Astrocyte (in vitro differentiated cells and primary cell): ENCODE measurements at regions not wholly inside any gene's neighbourhood (a gene's known extent, or its start where the extent isn't known, plus 50 kb on each side); places are given as distances from the start of the nearest gene placed in this dataset.

Experiments
- DNase-seq: peaks from one replicate; pipeline ENCODE4 v3.0.0-alpha.2; 2010; ENCODE audit warnings: low read depth
- FAIRE-seq: peaks from 2 replicates; lab custom pipeline; 2011; peaks lifted over from hg19 to GRCh38; lab: Jason Lieb, UNC
- H2AFZ ChIP-seq: 2 replicates; pipeline ENCODE4 v1.6.0; 2012; ENCODE audit warnings: low read depth, low read length, inconsistent platforms
- H3K27ac ChIP-seq: 2 replicates; pipeline ENCODE4 v1.5.1; 2011; ENCODE audit warnings: low read depth, low read length, inconsistent platforms
- H3K27me3 ChIP-seq: 2 replicates; pipeline ENCODE4 v1.6.0; 2011; ENCODE audit warnings: low read length, inconsistent platforms; ENCODE audit not compliant: insufficient read depth
- H3K36me3 ChIP-seq: 2 replicates; pipeline ENCODE4 v1.5.1; 2011; ENCODE audit warnings: low read length, inconsistent platforms; ENCODE audit not compliant: insufficient read depth
- H3K4me1 ChIP-seq: 2 replicates; pipeline ENCODE4 v1.5.1; 2011; ENCODE audit warnings: low read length, inconsistent platforms; ENCODE audit not compliant: insufficient read depth
- H3K4me2 ChIP-seq: 2 replicates; pipeline ENCODE4 v1.6.0; 2012; ENCODE audit warnings: low read length, inconsistent platforms
- H3K4me3 ChIP-seq: 2 replicates; pipeline ENCODE4 v1.5.1; 2011; ENCODE audit warnings: low read depth, mild to moderate bottlenecking, low read length, inconsistent platforms; ENCODE audit not compliant: insufficient read depth
- H3K79me2 ChIP-seq: 2 replicates; pipeline ENCODE4 v1.6.0; 2012; ENCODE audit warnings: mild to moderate bottlenecking, low read length, inconsistent platforms; ENCODE audit not compliant: insufficient read depth
- H3K9ac ChIP-seq: 2 replicates; pipeline ENCODE4 v1.6.0; 2012; ENCODE audit warnings: mild to moderate bottlenecking, low read length, inconsistent platforms
- H3K9me3 ChIP-seq: 2 replicates; pipeline ENCODE4 v1.5.1; 2012; ENCODE audit warnings: low read depth, mild to moderate bottlenecking, low read length, inconsistent platforms; ENCODE audit not compliant: insufficient read depth
- H4K20me1 ChIP-seq: 2 replicates; pipeline ENCODE4 v1.6.0; 2012; ENCODE audit warnings: low read length, inconsistent platforms; ENCODE audit not compliant: insufficient read depth
- H3K27ac Mint-ChIP-seq: one replicate; pipeline ENCODE4 v1.8.0; 2021; ENCODE audit warnings: mild to moderate bottlenecking, mixed read lengths; ENCODE audit not compliant: unreplicated experiment
- H3K27me3 Mint-ChIP-seq: one replicate; pipeline ENCODE4 v1.8.0; 2021; ENCODE audit warnings: low read depth, mixed read lengths; ENCODE audit not compliant: unreplicated experiment
- H3K36me3 Mint-ChIP-seq: one replicate; pipeline ENCODE4 v1.8.0; 2021; ENCODE audit warnings: low read depth, mixed read lengths; ENCODE audit not compliant: unreplicated experiment
- H3K4me1 Mint-ChIP-seq: one replicate; pipeline ENCODE4 v1.8.0; 2021; ENCODE audit warnings: low read depth, mixed read lengths; ENCODE audit not compliant: unreplicated experiment
- H3K4me3 Mint-ChIP-seq: one replicate; pipeline ENCODE4 v1.8.0; 2021; ENCODE audit warnings: mild to moderate bottlenecking, moderate library complexity, mixed read lengths; ENCODE audit not compliant: unreplicated experiment
- H3K9me3 Mint-ChIP-seq: one replicate; pipeline ENCODE4 v1.8.0; 2021; ENCODE audit warnings: mild to moderate bottlenecking, mixed read lengths; ENCODE audit not compliant: unreplicated experiment
- EZH2 ChIP-seq: IDR thresholded peaks from 2 replicates; pipeline ENCODE4 v1.6.1; 2012; ENCODE audit warnings: mild to moderate bottlenecking, low read length, inconsistent platforms; ENCODE audit not compliant: insufficient read depth
- TF ChIP-seq, protein P1 (sequence below): IDR thresholded peaks from 2 replicates; pipeline ENCODE4 v1.5.1; 2011; ENCODE audit warnings: low read depth, mild to moderate bottlenecking, inconsistent platforms, low read length, moderate library complexity; ENCODE audit not compliant: insufficient read depth

- Mint-ChIP-seq H3K36me3 (no peaks in the 10 kb centered on the region), H3K4me1 (peaks cover 29% of the 10 kb centered on the region), H3K27me3 (no peaks in the 10 kb centered on the region), H3K27ac (no peak overlapping the region), H3K9me3 (peaks cover 3% of the 10 kb centered on the region), H3K4me3 (no peak overlapping the region)
- Histone ChIP-seq H3K4me2 (no peak overlapping the region), H3K4me3 (no peak overlapping the region), H2AFZ (no peak overlapping the region), H3K27me3 (no peaks in the 10 kb centered on the region), H3K4me1 (peaks cover 27% of the 10 kb centered on the region), H3K9me3 (no peaks in the 10 kb centered on the region), H3K27ac (peak overlapping the region; percentile 46), H3K36me3 (no peaks in the 10 kb centered on the region), H3K9ac (no peak overlapping the region), H3K79me2 (no peaks in the 10 kb centered on the region), H4K20me1 (no peaks in the 10 kb centered on the region)
- peak; percentile 5 for FAIRE-seq
- TF ChIP-seq, protein P1, sequence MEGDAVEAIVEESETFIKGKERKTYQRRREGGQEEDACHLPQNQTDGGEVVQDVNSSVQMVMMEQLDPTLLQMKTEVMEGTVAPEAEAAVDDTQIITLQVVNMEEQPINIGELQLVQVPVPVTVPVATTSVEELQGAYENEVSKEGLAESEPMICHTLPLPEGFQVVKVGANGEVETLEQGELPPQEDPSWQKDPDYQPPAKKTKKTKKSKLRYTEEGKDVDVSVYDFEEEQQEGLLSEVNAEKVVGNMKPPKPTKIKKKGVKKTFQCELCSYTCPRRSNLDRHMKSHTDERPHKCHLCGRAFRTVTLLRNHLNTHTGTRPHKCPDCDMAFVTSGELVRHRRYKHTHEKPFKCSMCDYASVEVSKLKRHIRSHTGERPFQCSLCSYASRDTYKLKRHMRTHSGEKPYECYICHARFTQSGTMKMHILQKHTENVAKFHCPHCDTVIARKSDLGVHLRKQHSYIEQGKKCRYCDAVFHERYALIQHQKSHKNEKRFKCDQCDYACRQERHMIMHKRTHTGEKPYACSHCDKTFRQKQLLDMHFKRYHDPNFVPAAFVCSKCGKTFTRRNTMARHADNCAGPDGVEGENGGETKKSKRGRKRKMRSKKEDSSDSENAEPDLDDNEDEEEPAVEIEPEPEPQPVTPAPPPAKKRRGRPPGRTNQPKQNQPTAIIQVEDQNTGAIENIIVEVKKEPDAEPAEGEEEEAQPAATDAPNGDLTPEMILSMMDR: no peak
- DNase-seq: peak; percentile 34
Measured at GRCh38 chr2:133788386-133788785, 220.1 kb upstream of the NCKAP5 start.

GRCh38 chr2:133789743-133790142, 221.5 kb upstream of the NCKAP5 start:
- Mint-ChIP-seq H3K9me3 (peaks cover 3% of the 10 kb centered on the region), H3K36me3 (no peaks in the 10 kb centered on the region), H3K4me1 (peaks cover 29% of the 10 kb centered on the region), H3K4me3 (no peak overlapping the region), H3K27me3 (no peaks in the 10 kb centered on the region), H3K27ac (no peak overlapping the region)
- Histone ChIP-seq H3K79me2 (no peaks in the 10 kb centered on the region), H3K4me1 (peaks cover 27% of the 10 kb centered on the region), H3K4me3 (no peak overlapping the region), H3K36me3 (no peaks in the 10 kb centered on the region), H3K9ac (no peak overlapping the region), H3K9me3 (no peaks in the 10 kb centered on the region), H3K27ac (peak overlapping the region; percentile 78), H2AFZ (no peak overlapping the region), H3K4me2 (no peak overlapping the region), H4K20me1 (no peaks in the 10 kb centered on the region), H3K27me3 (no peaks in the 10 kb centered on the region)
- FAIRE-seq (no peak), DNase-seq (no peak)
- TF ChIP-seq, protein P1: no peak
- TF ChIP-seq EZH2: no peak

GRCh38 chr2:133790711-133791110, 222.4 kb upstream of the NCKAP5 start:
- peaks cover 3% of the 10 kb centered on the region for H3K9me3 Mint-ChIP-seq
- DNase-seq: peak; percentile 68
- Histone ChIP-seq H2AFZ (no peak overlapping the region), H3K27me3 (no peaks in the 10 kb centered on the region), H3K9me3 (no peaks in the 10 kb centered on the region), H4K20me1 (no peaks in the 10 kb centered on the region), H3K9ac (peak overlapping the region; percentile 50), H3K27ac (peak overlapping the region; percentile 78), H3K4me2 (peak overlapping the region; percentile 24), H3K79me2 (no peaks in the 10 kb centered on the region), H3K4me3 (no peak overlapping the region), H3K36me3 (no peaks in the 10 kb centered on the region), H3K4me1 (peaks cover 27% of the 10 kb centered on the region)
- H3K36me3 Mint-ChIP-seq: no peaks in the 10 kb centered on the region
- FAIRE-seq: peak; percentile 73
- H3K27me3 Mint-ChIP-seq: no peaks in the 10 kb centered on the region
- H3K4me3 Mint-ChIP-seq: no peak overlapping the region
- peaks cover 29% of the 10 kb centered on the region for H3K4me1 Mint-ChIP-seq
- peak overlapping the region; percentile 82 for H3K27ac Mint-ChIP-seq
- TF ChIP-seq, protein P1: no peak
- no peak for TF ChIP-seq EZH2
